Mammary epithelial cell (primary cell): ENCODE measurements at regions not wholly inside any gene's neighbourhood (a gene's known extent, or its start where the extent isn't known, plus 50 kb on each side); places are given as distances from the start of the nearest gene placed in this dataset.

Source experiments
- CTCF ChIP-seq, 2 donors: IDR thresholded peaks in 1 of 2; conservative IDR thresholded peaks in 1 of 2; 2 replicates each; pipeline ENCODE4 v1.5.1; 2011 to 2012; ENCODE audit warnings: inconsistent platforms in 2 of 2, low read length in 2 of 2, mild to moderate bottlenecking in 2 of 2, control low read depth in 1 of 2, low read depth in 1 of 2; ENCODE audit not compliant: insufficient read depth in 1 of 2; ENCODE audit errors: extremely low read depth in 1 of 2
- EZH2 ChIP-seq: IDR thresholded peaks from 2 replicates; pipeline ENCODE4 v1.6.1; 2012; ENCODE audit warnings: low read length, inconsistent platforms, borderline replicate concordance

- TF ChIP-seq CTCF (conservative IDR thresholded peaks at IDR 0.05 in 1 of 2, IDR thresholded peaks at IDR 0.05 in 1 of 2; ENCODE audit: extremely low read depth in 1 of 2, insufficient read depth in 1 of 2, low read depth in 1 of 2, low read length in 2 of 2) (no peak), EZH2 (no peak)
Observed at GRCh38 chr16:63742150-63742549, 1379.7 kb downstream of the CDH11 start.
